Natural killer cell (primary cell): ENCODE measurements at regions not wholly inside any gene's neighbourhood (a gene's known extent, or its start where the extent isn't known, plus 50 kb on each side); places are given as distances from the start of the nearest gene placed in this dataset.

Experiments used
- ATAC-seq, 3 donors: fragments of 150-1000 bp in 2 of 3; fragments of 200-7000 bp in 1 of 3; cut with Tn5 transposase; 1 replicate in 1 of 3; 2 replicates in 2 of 3; pipeline ENCODE4 v1.10.0; 2021; ENCODE audit warnings: mild to moderate bottlenecking in 2 of 3, moderate library complexity in 2 of 3
- DNase-seq, 2 donors: peaks; one replicate each; pipeline versions ENCODE4 v3.0.0 to v3.0.0-alpha.2; 2013 to 2021; ENCODE audit warnings: mixed read lengths in 1 of 2
- H3K27ac ChIP-seq: one replicate; pipeline ENCODE4 v1.5.1; 2013; ENCODE audit warnings: mild to moderate bottlenecking, low read length
- H3K27me3 ChIP-seq: one replicate; pipeline ENCODE4 v1.6.1; 2013; ENCODE audit warnings: low read length; ENCODE audit not compliant: control insufficient read depth, insufficient read depth
- H3K36me3 ChIP-seq: one replicate; pipeline ENCODE4 v1.6.1; 2013; ENCODE audit warnings: low read length; ENCODE audit not compliant: control insufficient read depth, insufficient read depth
- H3K4me1 ChIP-seq: one replicate; pipeline ENCODE4 v1.6.1; 2013; ENCODE audit warnings: low read length; ENCODE audit not compliant: control insufficient read depth, insufficient read depth
- H3K4me3 ChIP-seq: one replicate; pipeline ENCODE4 v1.5.1; 2013; ENCODE audit warnings: low read length
- H3K9me3 ChIP-seq: one replicate; pipeline ENCODE4 v1.6.1; 2013; ENCODE audit warnings: low read length; ENCODE audit not compliant: control insufficient read depth, insufficient read depth
- H3K27ac Mint-ChIP-seq, 2 donors: one replicate each; pipeline ENCODE4 v1.8.0; 2022; ENCODE audit warnings: mild to moderate bottlenecking in 2 of 2, mixed read lengths in 2 of 2, moderate library complexity in 1 of 2
- H3K27me3 Mint-ChIP-seq, 2 donors: one replicate each; pipeline ENCODE4 v1.8.0; 2022; ENCODE audit warnings: low read depth in 2 of 2, mixed read lengths in 2 of 2
- H3K36me3 Mint-ChIP-seq: one replicate; pipeline ENCODE4 v1.8.0; 2022; ENCODE audit warnings: mixed read lengths
- H3K4me1 Mint-ChIP-seq, 2 donors: one replicate each; pipeline ENCODE4 v1.8.0; 2022; ENCODE audit warnings: mixed read lengths in 2 of 2
- H3K4me3 Mint-ChIP-seq: one replicate; pipeline ENCODE4 v1.8.0; 2022; ENCODE audit warnings: mild to moderate bottlenecking, moderate library complexity, mixed read lengths
- H3K9me3 Mint-ChIP-seq, 2 donors: one replicate each; pipeline ENCODE4 v1.8.0; 2022; ENCODE audit warnings: mixed read lengths in 2 of 2
- WGBS: methylation state at CpG from one replicate; pipeline ENCODE4 v1.1.7; 2013; ENCODE audit warnings: missing lambda C conversion rate; ENCODE audit not compliant: insufficient coverage; 5-methylcytosine and 5-hydroxymethylcytosine counted together
- intact Hi-C: fragments of 100-400 bp; cut with micrococcal nuclease; formaldehyde crosslinking; loops from one replicate; pipeline ENCODE4 v1.14.2; 2022
- TF ChIP-seq, protein P1 (sequence below): fragments of 200-600 bp; IDR thresholded peaks from one replicate; pipeline ENCODE4 v1.8.0; 2022; ENCODE audit warnings: antibody characterized with exemption

DNA sequence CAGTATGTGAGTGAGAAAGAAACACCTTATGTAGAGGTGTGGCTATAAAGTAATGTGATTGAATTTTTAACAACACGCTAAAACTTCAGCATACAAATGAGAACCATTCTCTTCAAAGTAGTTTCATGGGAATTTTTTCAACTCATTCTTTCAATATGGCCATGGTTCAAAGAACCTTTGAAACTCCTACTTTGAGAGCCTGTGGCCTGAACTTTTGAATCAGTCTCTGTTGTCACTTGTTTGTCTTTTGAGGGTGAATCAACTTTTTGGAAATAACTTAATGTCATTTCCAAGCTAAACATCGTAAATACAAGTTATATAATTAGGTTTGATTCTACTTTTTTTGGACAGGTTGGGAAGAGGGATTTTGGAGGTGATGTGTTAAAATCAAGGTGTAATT is 49.9 kb upstream of the CASK start:
- no peak for DNase-seq
- H3K4me3 ChIP-seq, result no peak overlapping the region
- Mint-ChIP-seq H3K9me3 (peaks cover 0 to 2% of the 10 kb centered on the region in 2 donors), H3K36me3 (peaks cover 6% of the 10 kb centered on the region), H3K4me3 (no peak overlapping the region), H3K27ac (no peak overlapping the region), H3K4me1 (no peaks in the 10 kb centered on the region), H3K27me3 (peaks cover 5 to 61% of the 10 kb centered on the region in 2 donors)
- no peak overlapping the region for H3K27ac ChIP-seq
- no peaks in the 10 kb centered on the region for H3K27me3 ChIP-seq
- H3K36me3 ChIP-seq, result no peaks in the 10 kb centered on the region
- intact Hi-C loops, result no loop called here
- TF ChIP-seq, protein P1, sequence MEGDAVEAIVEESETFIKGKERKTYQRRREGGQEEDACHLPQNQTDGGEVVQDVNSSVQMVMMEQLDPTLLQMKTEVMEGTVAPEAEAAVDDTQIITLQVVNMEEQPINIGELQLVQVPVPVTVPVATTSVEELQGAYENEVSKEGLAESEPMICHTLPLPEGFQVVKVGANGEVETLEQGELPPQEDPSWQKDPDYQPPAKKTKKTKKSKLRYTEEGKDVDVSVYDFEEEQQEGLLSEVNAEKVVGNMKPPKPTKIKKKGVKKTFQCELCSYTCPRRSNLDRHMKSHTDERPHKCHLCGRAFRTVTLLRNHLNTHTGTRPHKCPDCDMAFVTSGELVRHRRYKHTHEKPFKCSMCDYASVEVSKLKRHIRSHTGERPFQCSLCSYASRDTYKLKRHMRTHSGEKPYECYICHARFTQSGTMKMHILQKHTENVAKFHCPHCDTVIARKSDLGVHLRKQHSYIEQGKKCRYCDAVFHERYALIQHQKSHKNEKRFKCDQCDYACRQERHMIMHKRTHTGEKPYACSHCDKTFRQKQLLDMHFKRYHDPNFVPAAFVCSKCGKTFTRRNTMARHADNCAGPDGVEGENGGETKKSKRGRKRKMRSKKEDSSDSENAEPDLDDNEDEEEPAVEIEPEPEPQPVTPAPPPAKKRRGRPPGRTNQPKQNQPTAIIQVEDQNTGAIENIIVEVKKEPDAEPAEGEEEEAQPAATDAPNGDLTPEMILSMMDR, result no peak
- no peaks in the 10 kb centered on the region for H3K9me3 ChIP-seq
- no CpG with 5 or more reads among the region's 2 CpGs for WGBS
- no peak for ATAC-seq
- no peaks in the 10 kb centered on the region for H3K4me1 ChIP-seq
